HepG2 (cell line): ENCODE measurements at regions not wholly inside any gene's neighbourhood (a gene's known extent, or its start where the extent isn't known, plus 50 kb on each side); places are given as distances from the start of the nearest gene placed in this dataset.
A peak's percentile ranks its signal among the peaks of the same experiment; 100 is the strongest.

Experiments used
- ATAC-seq: fragments of 200-7000 bp; cut with Tn5 transposase; 3 replicates; pipeline ENCODE4 v1.9.1; 2020; ENCODE audit warnings: mild to moderate bottlenecking, moderate library complexity
- BruUV-seq: library from RNA; stranded (reverse); fragments of 400-500 nt; replicated peaks from 2 replicates; lab custom pipeline; 2021; lab: Mats Ljungman, UMichigan
- CTCF ChIA-PET: fragments of 300-600 bp; formaldehyde crosslinking; extraction: SDS; loops from one replicate; lab custom pipeline; 2021; ENCODE audit warnings: low total read pairs, inconsistent platforms, low intra/inter-chr PET ratio; lab: Yijun Ruan, JAX
- POLR2A ChIA-PET: fragments of 350-600 bp; sonication (Branson Sonifier 250); formaldehyde crosslinking; loops from one replicate; lab custom pipeline; 2020; ENCODE audit warnings: antibody characterized with exemption, inconsistent platforms; lab: Yijun Ruan, JAX
- DNase-seq: peaks from one replicate; pipeline ENCODE4 v3.0.0-alpha.2; 2015; ENCODE audit warnings: low spot score
- FAIRE-seq: peaks from 3 replicates; lab custom pipeline; 2011; peaks lifted over from hg19 to GRCh38; lab: Jason Lieb, UNC
- H2AFZ ChIP-seq: one replicate; pipeline ENCODE4 v1.6.1; 2011; ENCODE audit warnings: low read length, inconsistent platforms
- H3K27ac ChIP-seq: fragments of 300-600 bp; 3 replicates; pipeline ENCODE4 v1.8.0; 2011; ENCODE audit warnings: mixed run types, mild to moderate bottlenecking, mixed read lengths, low read length, inconsistent platforms; ENCODE audit not compliant: insufficient read depth; ENCODE audit errors: extremely low read length
- H3K27me3 ChIP-seq, 2 experiments: fragments of 200-600 bp in 1 of 2; 2 replicates in 1 of 2; 3 replicates in 1 of 2; pipeline versions ENCODE4 v1.6.0 to v1.8.0; 2011; ENCODE audit warnings: low read length in 2 of 2, mild to moderate bottlenecking in 2 of 2, moderate library complexity in 2 of 2, inconsistent platforms in 1 of 2; ENCODE audit not compliant: insufficient read depth in 2 of 2, control insufficient read depth in 1 of 2
- H3K36me3 ChIP-seq, 2 experiments: fragments of 200-600 bp in 1 of 2; replicated peaks in 1 of 2; 2 replicates in 1 of 2; 3 replicates in 1 of 2; pipeline versions ENCODE4 v1.5.1 to v1.8.0; 2011; ENCODE audit warnings: low read length in 2 of 2, inconsistent platforms in 1 of 2; ENCODE audit not compliant: insufficient read depth in 2 of 2, control insufficient read depth in 1 of 2
- H3K4me1 ChIP-seq: 2 replicates; pipeline ENCODE4 v1.5.1; 2012; ENCODE audit warnings: low read length, inconsistent platforms; ENCODE audit not compliant: insufficient read depth
- H3K4me2 ChIP-seq: 2 replicates; pipeline ENCODE4 v1.6.0; 2011; ENCODE audit warnings: low read depth, low read length, inconsistent platforms
- H3K4me3 ChIP-seq, 3 experiments: fragments of 200-600 bp in 1 of 3; sonication (generic), shearing (Covaris generic) in 1 of 3; replicated peaks in 1 of 3; 2 replicates each; pipeline ENCODE4 v1.5.1; 2011 to 2016; ENCODE audit warnings: low read length in 3 of 3, inconsistent platforms in 2 of 3, low read depth in 2 of 3, mild to moderate bottlenecking in 2 of 3, control low read depth in 1 of 3, mixed read lengths in 1 of 3; ENCODE audit not compliant: insufficient read depth in 1 of 3
- H3K79me2 ChIP-seq: one replicate; pipeline ENCODE4 v1.6.1; 2011; ENCODE audit warnings: low read length, inconsistent platforms; ENCODE audit not compliant: insufficient read depth
- H3K9ac ChIP-seq: 2 replicates; pipeline ENCODE4 v1.6.0; 2011; ENCODE audit warnings: mild to moderate bottlenecking, low read depth, low read length, inconsistent platforms; ENCODE audit not compliant: insufficient read depth
- H3K9me3 ChIP-seq: 2 replicates; pipeline ENCODE4 v1.5.1; 2012; ENCODE audit warnings: mild to moderate bottlenecking, low read length
- H4K20me1 ChIP-seq: 2 replicates; pipeline ENCODE4 v1.6.0; 2011; ENCODE audit warnings: inconsistent platforms, mild to moderate bottlenecking, low read length, moderate library complexity; ENCODE audit not compliant: insufficient read depth
- MED13 ChIP-seq: sonication (generic); formaldehyde crosslinking; IDR thresholded peaks from 2 replicates; pipeline ENCODE4 v1.5.0; 2020; ENCODE audit warnings: missing genetic modification reagents
- NRL ChIP-seq: sonication (generic); formaldehyde crosslinking; IDR thresholded peaks from 2 replicates; pipeline ENCODE4 v1.5.0; 2020; ENCODE audit warnings: missing genetic modification reagents, mild to moderate bottlenecking, moderate library complexity, borderline replicate concordance
- PLRG1 ChIP-seq: fragments of 450-650 bp; conservative IDR thresholded peaks from 2 replicates; pipeline ENCODE4 v1.6.1; 2016
- ZNF788 ChIP-seq: sonication (generic); formaldehyde crosslinking; IDR thresholded peaks from 2 replicates; pipeline ENCODE4 v1.5.0; 2020; ENCODE audit warnings: mild to moderate bottlenecking, missing genetic modification reagents, borderline replicate concordance
- WGBS: methylation state at CpG from one replicate; pipeline ENCODE4 v1.1.6; 2017; ENCODE audit warnings: low lambda C conversion rate; 5-methylcytosine and 5-hydroxymethylcytosine counted together
- in situ Hi-C: cut with HindIII; loops from 2 replicates; pipeline ENCODE4 v1.10.0; 2017; ENCODE audit warnings: low pct_unique_long_range_greater_than_20kb; ENCODE audit not compliant: extremely low pct_ligation_motif_present
- intact Hi-C: fragments of 100-400 bp; cut with micrococcal nuclease; formaldehyde crosslinking; loops from one replicate; pipeline ENCODE4 v1.10.0; 2022; ENCODE audit not compliant: unreplicated experiment

GRCh38 chr6:1237636-1238035 lies 74.3 kb upstream of the FOXQ1 start:
- Histone ChIP-seq H2AFZ (no peak overlapping the region), H3K27me3 (no peaks in the 10 kb centered on the region), H3K9ac (no peak overlapping the region), H3K9me3 (no peaks in the 10 kb centered on the region), H3K4me1 (peaks cover 11% of the 10 kb centered on the region), H3K27ac (no peak overlapping the region), H3K4me2 (no peak overlapping the region), H4K20me1 (no peaks in the 10 kb centered on the region), H3K79me2 (no peaks in the 10 kb centered on the region), H3K4me3 (no peak overlapping the region), H3K36me3 (no peaks in the 10 kb centered on the region)
- intact Hi-C loops (no loop called here), in situ Hi-C loops (no loop called here)
- ChIA-PET CTCF (no interaction called here), POLR2A (interaction anchor here (2.3 kb wide), 1 partner anchor 30 kb away, joined by 7 read pairs; no protein-coding TSS in a partner anchor)
- no peak for TF ChIP-seq PLRG1
- 0 out of 2 replicates have a peak, but pooled peaks have one; percentile 23 for TF ChIP-seq MED13 (CRISPR knock-in tag)
- FAIRE-seq (no peak), ATAC-seq (no peak), DNase-seq (no peak)
- 95% methylated on average over 15 of the region's 15 CpGs for WGBS
- BruUV-seq: no TSS peak

GRCh38 chr6:1235825-1236224 lies 76.1 kb upstream of the FOXQ1 start:
- in situ Hi-C loops: no loop called here
- Histone ChIP-seq H2AFZ (no peak overlapping the region), H3K27me3 (no peaks in the 10 kb centered on the region), H3K9me3 (no peaks in the 10 kb centered on the region), H4K20me1 (no peaks in the 10 kb centered on the region), H3K4me3 (no peak overlapping the region), H3K9ac (no peak overlapping the region), H3K4me1 (peaks cover 21% of the 10 kb centered on the region), H3K27ac (no peak overlapping the region), H3K4me2 (no peak overlapping the region), H3K79me2 (no peaks in the 10 kb centered on the region), H3K36me3 (no peaks in the 10 kb centered on the region)
- WGBS: 99% methylated on average over 6 of the region's 6 CpGs
- no peak for FAIRE-seq
- CTCF ChIA-PET: no interaction called here
- POLR2A ChIA-PET: interaction anchor here (0.6 to 0.8 kb wide), 2 partner anchors 28 to 76 kb away, joined by 3 read pairs; partner anchors contain the start of gene FOXQ1
- BruUV-seq: no TSS peak
- DNase-seq: no peak
- ATAC-seq: no peak
- intact Hi-C loops: no loop called here
- no peak for TF ChIP-seq ZNF788
- TF ChIP-seq NRL (CRISPR knock-in tag): 0 out of 2 replicates have a peak, but pooled peaks have one; percentile 23
